ENCODE measurements at regions not wholly inside any gene's neighbourhood (a gene's known extent, or its start where the extent isn't known, plus 50 kb on each side); places are given as distances from the start of the nearest gene placed in this dataset.
A peak's percentile ranks its signal among the peaks of the same experiment; 100 is the strongest.

- no peaks in the 10 kb centered on the region for H3K9me3 ChIP-seq
- H3K4me1 ChIP-seq: peaks cover 0 to 12% (median 6%) of the 10 kb centered on the region in 4 donors
- WGBS, 2 donors: 75 to 76% methylated on average over 5 of the region's 5 CpGs
- no peak for DNase-seq
- H3K27ac ChIP-seq: peak overlapping the region in 3 of 4 donors; percentile 5 to 72 (median 59)
- intact Hi-C loops (cut with DNase I): no loop called here
- TF ChIP-seq POLR2AphosphoS5 (IDR thresholded peaks at IDR 0.05): peak in 1 of 4 donors; percentile 13
- no peak for TF ChIP-seq POLR2A (IDR thresholded peaks at IDR 0.05)
- no peak for TF ChIP-seq EP300 (IDR thresholded peaks at IDR 0.05)
- TF ChIP-seq, protein P1, sequence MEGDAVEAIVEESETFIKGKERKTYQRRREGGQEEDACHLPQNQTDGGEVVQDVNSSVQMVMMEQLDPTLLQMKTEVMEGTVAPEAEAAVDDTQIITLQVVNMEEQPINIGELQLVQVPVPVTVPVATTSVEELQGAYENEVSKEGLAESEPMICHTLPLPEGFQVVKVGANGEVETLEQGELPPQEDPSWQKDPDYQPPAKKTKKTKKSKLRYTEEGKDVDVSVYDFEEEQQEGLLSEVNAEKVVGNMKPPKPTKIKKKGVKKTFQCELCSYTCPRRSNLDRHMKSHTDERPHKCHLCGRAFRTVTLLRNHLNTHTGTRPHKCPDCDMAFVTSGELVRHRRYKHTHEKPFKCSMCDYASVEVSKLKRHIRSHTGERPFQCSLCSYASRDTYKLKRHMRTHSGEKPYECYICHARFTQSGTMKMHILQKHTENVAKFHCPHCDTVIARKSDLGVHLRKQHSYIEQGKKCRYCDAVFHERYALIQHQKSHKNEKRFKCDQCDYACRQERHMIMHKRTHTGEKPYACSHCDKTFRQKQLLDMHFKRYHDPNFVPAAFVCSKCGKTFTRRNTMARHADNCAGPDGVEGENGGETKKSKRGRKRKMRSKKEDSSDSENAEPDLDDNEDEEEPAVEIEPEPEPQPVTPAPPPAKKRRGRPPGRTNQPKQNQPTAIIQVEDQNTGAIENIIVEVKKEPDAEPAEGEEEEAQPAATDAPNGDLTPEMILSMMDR (IDR thresholded peaks at IDR 0.05): no peak
- H3K4me3 ChIP-seq: no peak overlapping the region
- H3K36me3 ChIP-seq: no peaks in the 10 kb centered on the region
- H3K27me3 ChIP-seq: no peaks in the 10 kb centered on the region
These were observed 158.0 kb downstream of the CBLL2 start for GRCh38 chrX:22430701-22431100.

GRCh38 chrX:22433292-22434070 lies 160.8 kb downstream of the CBLL2 start:
- H3K27ac ChIP-seq: no peak overlapping the region
- no peaks in the 10 kb centered on the region for H3K27me3 ChIP-seq
- intact Hi-C loops (cut with DNase I): no loop called here
- H3K9me3 ChIP-seq: no peaks in the 10 kb centered on the region
- no peak for TF ChIP-seq EP300 (IDR thresholded peaks at IDR 0.05)
- TF ChIP-seq POLR2AphosphoS5 (IDR thresholded peaks at IDR 0.05): peak in 1 of 4 donors; percentile 9
- no peak for TF ChIP-seq POLR2A (IDR thresholded peaks at IDR 0.05)
- no peak overlapping the region for H3K4me3 ChIP-seq
- 67 to 77% methylated on average over 12 of the region's 12 CpGs for WGBS, 2 donors
- peaks cover 0 to 9% (median 1%) of the 10 kb centered on the region in 4 donors for H3K4me1 ChIP-seq
- DNase-seq: peak; percentile 64
- H3K36me3 ChIP-seq: no peaks in the 10 kb centered on the region

GRCh38 chrX:22445880-22446279 lies 173.2 kb downstream of the CBLL2 start:
- no peak for TF ChIP-seq POLR2AphosphoS5 (IDR thresholded peaks at IDR 0.05)
- TF ChIP-seq EP300 (IDR thresholded peaks at IDR 0.05): no peak
- TF ChIP-seq POLR2A (IDR thresholded peaks at IDR 0.05): no peak
- TF ChIP-seq, protein P1 (IDR thresholded peaks at IDR 0.05): no peak
- Histone ChIP-seq H3K4me3 (no peak overlapping the region), H3K27me3 (no peaks in the 10 kb centered on the region), H3K9me3 (no peaks in the 10 kb centered on the region), H3K36me3 (no peaks in the 10 kb centered on the region), H3K4me1 (no peaks in the 10 kb centered on the region), H3K27ac (no peak overlapping the region)
- intact Hi-C loops (cut with DNase I): no loop called here
- 93% methylated on average over 1 of the region's 1 CpG for WGBS, 2 donors
- no peak for DNase-seq

DNA sequence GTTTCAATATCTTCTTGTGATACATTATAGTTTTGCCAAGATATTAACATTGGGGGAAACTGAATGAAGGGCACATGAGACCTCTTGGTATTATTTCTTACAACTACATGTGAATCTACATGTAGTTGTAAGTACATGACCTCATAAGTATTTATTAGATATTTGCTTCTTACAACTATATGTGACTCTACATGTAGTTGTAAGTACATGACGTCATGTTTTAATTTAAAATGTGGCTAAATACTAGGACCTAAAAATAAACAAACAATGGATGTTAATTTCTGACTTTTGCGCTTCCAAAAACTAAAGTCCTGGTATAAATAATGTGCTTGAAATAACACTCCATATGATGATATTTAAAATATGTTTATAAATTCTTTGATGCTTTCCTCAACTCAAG lies 190.2 kb downstream of the CBLL2 start:
- intact Hi-C loops (cut with DNase I): no loop called here
- no peak overlapping the region for H3K4me3 ChIP-seq
- TF ChIP-seq POLR2AphosphoS5 (IDR thresholded peaks at IDR 0.05): no peak
- TF ChIP-seq EP300 (IDR thresholded peaks at IDR 0.05): no peak
- TF ChIP-seq POLR2A (IDR thresholded peaks at IDR 0.05): no peak
- TF ChIP-seq, protein P1 (IDR thresholded peaks at IDR 0.05): no peak
- DNase-seq: no peak
- 85 to 89% methylated on average over 2 of the region's 2 CpGs for WGBS, 2 donors
- no peaks in the 10 kb centered on the region for H3K9me3 ChIP-seq
- H3K4me1 ChIP-seq: no peaks in the 10 kb centered on the region
- no peaks in the 10 kb centered on the region for H3K36me3 ChIP-seq
- H3K27me3 ChIP-seq: no peaks in the 10 kb centered on the region
- H3K27ac ChIP-seq: no peak overlapping the region

DNA sequence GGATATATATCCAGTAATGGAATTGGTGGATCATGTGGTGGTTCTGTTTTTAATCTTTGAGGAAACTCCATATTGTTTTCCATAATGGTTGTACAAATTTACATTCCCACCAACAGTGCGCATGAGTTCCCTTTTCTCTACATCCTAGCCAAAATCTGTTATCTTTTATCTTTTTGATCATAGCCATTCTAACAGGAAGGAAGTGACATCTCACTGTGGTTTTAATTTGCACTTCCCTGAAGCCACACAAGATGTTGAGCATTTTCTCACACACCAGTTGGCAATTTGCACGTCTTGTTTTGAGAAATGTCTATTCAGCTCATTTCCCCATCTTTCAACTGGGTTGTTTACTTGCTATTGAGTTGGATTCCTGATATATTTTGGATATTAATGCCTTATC lies 194.9 kb downstream of the CBLL2 start:
- H3K4me1 ChIP-seq: no peaks in the 10 kb centered on the region
- H3K27me3 ChIP-seq: no peaks in the 10 kb centered on the region
- H3K27ac ChIP-seq: no peak overlapping the region
- intact Hi-C loops (cut with DNase I): no loop called here
- 34 to 72% methylated on average over 2 of the region's 2 CpGs for WGBS, 2 donors
- DNase-seq: no peak
- H3K36me3 ChIP-seq: no peaks in the 10 kb centered on the region
- H3K9me3 ChIP-seq: no peaks in the 10 kb centered on the region
- TF ChIP-seq EP300 (IDR thresholded peaks at IDR 0.05): no peak
- no peak for TF ChIP-seq POLR2AphosphoS5 (IDR thresholded peaks at IDR 0.05)
- TF ChIP-seq POLR2A (IDR thresholded peaks at IDR 0.05): no peak
- TF ChIP-seq, protein P1 (IDR thresholded peaks at IDR 0.05): no peak
- H3K4me3 ChIP-seq: no peak overlapping the region

All from sigmoid colon (tissue), 6 donors.